ENCODE measurements at regions not wholly inside any gene's neighbourhood (a gene's known extent, or its start where the extent isn't known, plus 50 kb on each side); places are given as distances from the start of the nearest gene placed in this dataset.

DNA sequence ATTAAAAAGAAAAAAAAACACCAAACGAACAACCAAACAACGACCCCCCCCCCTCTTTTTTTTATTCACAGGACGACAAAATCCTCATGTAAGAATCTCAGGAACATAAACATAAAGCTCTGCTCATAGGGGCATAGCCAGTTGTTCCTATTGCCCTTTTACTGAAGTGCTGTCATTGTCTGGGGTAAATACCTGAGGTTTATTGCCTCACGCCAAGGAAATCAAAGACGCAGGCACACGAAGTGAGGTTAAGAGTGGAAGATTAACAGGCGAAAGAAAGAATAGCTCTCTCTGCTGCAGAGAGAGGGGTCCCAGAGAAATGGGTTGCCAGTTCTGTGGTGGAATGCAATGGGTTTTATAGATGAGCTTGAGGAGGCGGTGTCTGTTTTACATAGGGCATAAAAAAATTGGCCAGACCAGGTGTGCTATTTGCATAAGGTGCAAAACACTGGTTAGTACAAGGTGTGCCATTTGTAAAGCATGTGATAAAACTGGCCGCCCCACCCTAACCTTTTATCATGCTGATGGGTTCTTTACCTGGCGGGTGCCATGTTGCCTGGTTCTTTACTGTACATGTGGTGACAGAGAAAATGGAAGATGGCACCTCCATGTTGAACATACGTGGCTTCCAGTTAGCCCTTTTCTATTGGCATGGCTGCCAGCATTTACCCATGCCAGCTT is 257.6 kb upstream of the ZPLD1 start:
- 71% methylated on average over 11 of the region's 11 CpGs for WGBS
- H3K27me3 ChIP-seq (replicated peaks; ENCODE audit: insufficient read depth): no peaks in the 10 kb centered on the region
- no peak for TF ChIP-seq CTCF (IDR thresholded peaks at IDR 0.05)
- no peak for DNase-seq (ENCODE audit: low spot score)
- no peaks in the 10 kb centered on the region for H3K4me1 ChIP-seq (replicated peaks)
- H3K36me3 ChIP-seq: no peaks in the 10 kb centered on the region
- intact Hi-C loops (cut with DNase I): no loop called here
- no peak overlapping the region for H3K4me3 ChIP-seq
- no peak overlapping the region for H3K27ac ChIP-seq
- no peaks in the 10 kb centered on the region for H3K9me3 ChIP-seq

GRCh38 chr3:102178817-102179216 is 256.0 kb upstream of the ZPLD1 start:
- Histone ChIP-seq H3K36me3 (no peaks in the 10 kb centered on the region), H3K27ac (no peak overlapping the region), H3K4me3 (no peak overlapping the region), H3K27me3 (replicated peaks; ENCODE audit: insufficient read depth) (no peaks in the 10 kb centered on the region), H3K4me1 (replicated peaks) (no peaks in the 10 kb centered on the region), H3K9me3 (no peaks in the 10 kb centered on the region)
- no peak for DNase-seq (ENCODE audit: low spot score)
- TF ChIP-seq POLR2AphosphoS5 (IDR thresholded peaks at IDR 0.05) (no peak), CTCF (IDR thresholded peaks at IDR 0.05) (no peak), POLR2A (IDR thresholded peaks at IDR 0.05) (no peak)
- intact Hi-C loops (cut with DNase I): no loop called here

GRCh38 chr3:102179326-102180177 is 255.3 kb upstream of the ZPLD1 start:
- intact Hi-C loops (cut with DNase I): no loop called here
- TF ChIP-seq POLR2AphosphoS5 (IDR thresholded peaks at IDR 0.05) (no peak), POLR2A (IDR thresholded peaks at IDR 0.05) (no peak), CTCF (IDR thresholded peaks at IDR 0.05) (no peak)
- H3K36me3 ChIP-seq: no peaks in the 10 kb centered on the region
- H3K4me1 ChIP-seq (replicated peaks): no peaks in the 10 kb centered on the region
- no peak overlapping the region for H3K4me3 ChIP-seq
- H3K27me3 ChIP-seq (replicated peaks; ENCODE audit: insufficient read depth): no peaks in the 10 kb centered on the region
- no peaks in the 10 kb centered on the region for H3K9me3 ChIP-seq
- WGBS: 46% methylated on average over 6 of the region's 6 CpGs
- H3K27ac ChIP-seq: no peak overlapping the region
- DNase-seq (ENCODE audit: low spot score): no peak

GRCh38 chr3:102180280-102180931 is 254.4 kb upstream of the ZPLD1 start:
- no peaks in the 10 kb centered on the region for H3K9me3 ChIP-seq
- no peaks in the 10 kb centered on the region for H3K36me3 ChIP-seq
- no peak overlapping the region for H3K4me3 ChIP-seq
- no peaks in the 10 kb centered on the region for H3K4me1 ChIP-seq (replicated peaks)
- TF ChIP-seq POLR2AphosphoS5 (IDR thresholded peaks at IDR 0.05) (no peak), POLR2A (IDR thresholded peaks at IDR 0.05) (no peak), CTCF (IDR thresholded peaks at IDR 0.05) (no peak)
- DNase-seq (ENCODE audit: low spot score): no peak
- no peaks in the 10 kb centered on the region for H3K27me3 ChIP-seq (replicated peaks; ENCODE audit: insufficient read depth)
- peak overlapping the region in 1 of 2 donors; percentile 16 for H3K27ac ChIP-seq
- WGBS: 16% methylated on average over 7 of the region's 7 CpGs
- intact Hi-C loops (cut with DNase I): no loop called here
